GM10248 (cell line): ENCODE measurements at regions not wholly inside any gene's neighbourhood (a gene's known extent, or its start where the extent isn't known, plus 50 kb on each side); places are given as distances from the start of the nearest gene placed in this dataset.

Source experiments
- CTCF ChIA-PET: fragments of 300-600 bp; sonication (Branson Sonifier 250); formaldehyde crosslinking; extraction: SDS; loops from one replicate; lab custom pipeline; 2021; ENCODE audit warnings: antibody characterized with exemption; lab: Yijun Ruan, JAX
- POLR2A ChIA-PET: fragments of 350-650 bp; sonication (Branson Sonifier 250); formaldehyde crosslinking; extraction: SDS; loops from one replicate; lab custom pipeline; 2020; ENCODE audit warnings: antibody characterized with exemption; lab: Yijun Ruan, JAX
- DNase-seq: peaks from one replicate; pipeline ENCODE4 v3.0.0; 2012; ENCODE audit errors: extremely low spot score
- TF ChIP-seq, protein P1 (sequence below): IDR thresholded peaks from 2 replicates; pipeline ENCODE4 v1.5.1; 2012; ENCODE audit warnings: mild to moderate bottlenecking, low read depth; ENCODE audit errors: extremely low read depth, missing control alignments, control extremely low read depth

DNA sequence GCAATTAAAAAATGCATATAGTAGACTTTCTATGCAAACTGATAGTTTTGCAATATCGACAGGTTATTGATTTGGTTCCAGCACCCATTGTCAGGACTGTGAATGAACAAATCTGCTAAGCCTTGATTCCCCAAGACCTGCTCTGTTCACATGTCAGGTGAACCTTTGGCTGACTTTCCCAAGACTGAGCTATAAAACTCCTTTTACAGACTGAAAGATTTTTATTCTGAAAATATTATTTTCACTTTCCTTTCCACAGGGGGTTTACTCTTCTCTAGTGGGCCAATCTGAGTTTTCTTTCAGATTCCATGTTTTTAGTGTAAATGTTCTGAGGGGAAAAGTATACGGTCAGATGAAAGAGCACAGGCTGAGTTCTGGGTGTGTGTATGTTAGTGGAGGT lies 199.2 kb upstream of the BMPER start:
- POLR2A ChIA-PET = no interaction called here
- TF ChIP-seq, protein P1, sequence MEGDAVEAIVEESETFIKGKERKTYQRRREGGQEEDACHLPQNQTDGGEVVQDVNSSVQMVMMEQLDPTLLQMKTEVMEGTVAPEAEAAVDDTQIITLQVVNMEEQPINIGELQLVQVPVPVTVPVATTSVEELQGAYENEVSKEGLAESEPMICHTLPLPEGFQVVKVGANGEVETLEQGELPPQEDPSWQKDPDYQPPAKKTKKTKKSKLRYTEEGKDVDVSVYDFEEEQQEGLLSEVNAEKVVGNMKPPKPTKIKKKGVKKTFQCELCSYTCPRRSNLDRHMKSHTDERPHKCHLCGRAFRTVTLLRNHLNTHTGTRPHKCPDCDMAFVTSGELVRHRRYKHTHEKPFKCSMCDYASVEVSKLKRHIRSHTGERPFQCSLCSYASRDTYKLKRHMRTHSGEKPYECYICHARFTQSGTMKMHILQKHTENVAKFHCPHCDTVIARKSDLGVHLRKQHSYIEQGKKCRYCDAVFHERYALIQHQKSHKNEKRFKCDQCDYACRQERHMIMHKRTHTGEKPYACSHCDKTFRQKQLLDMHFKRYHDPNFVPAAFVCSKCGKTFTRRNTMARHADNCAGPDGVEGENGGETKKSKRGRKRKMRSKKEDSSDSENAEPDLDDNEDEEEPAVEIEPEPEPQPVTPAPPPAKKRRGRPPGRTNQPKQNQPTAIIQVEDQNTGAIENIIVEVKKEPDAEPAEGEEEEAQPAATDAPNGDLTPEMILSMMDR = no peak
- CTCF ChIA-PET = no interaction called here
- DNase-seq = no peak

DNA sequence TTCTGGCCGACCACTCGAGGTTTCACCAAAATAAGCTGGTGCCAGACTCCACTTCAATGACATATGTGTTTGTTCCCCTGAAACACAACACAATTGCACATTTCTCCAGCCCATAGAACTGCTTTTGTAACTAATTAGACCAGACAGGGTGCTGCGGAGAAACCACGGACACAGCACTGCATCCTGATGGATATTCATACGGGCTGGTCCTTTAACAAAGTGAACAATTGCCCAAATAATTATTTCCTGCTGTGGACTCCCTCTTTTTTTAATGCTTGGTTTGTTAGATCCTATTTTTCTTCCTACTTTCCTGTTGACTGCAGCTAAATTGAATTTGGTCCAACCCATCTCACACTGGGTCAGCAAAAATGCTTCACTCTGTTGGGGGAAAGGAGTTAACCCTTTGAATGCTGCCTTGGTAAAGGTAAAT lies 198.6 kb upstream of the BMPER start:
- POLR2A ChIA-PET = no interaction called here
- no peak for DNase-seq
- TF ChIP-seq, protein P1 = no peak
- CTCF ChIA-PET = no interaction called here

DNA sequence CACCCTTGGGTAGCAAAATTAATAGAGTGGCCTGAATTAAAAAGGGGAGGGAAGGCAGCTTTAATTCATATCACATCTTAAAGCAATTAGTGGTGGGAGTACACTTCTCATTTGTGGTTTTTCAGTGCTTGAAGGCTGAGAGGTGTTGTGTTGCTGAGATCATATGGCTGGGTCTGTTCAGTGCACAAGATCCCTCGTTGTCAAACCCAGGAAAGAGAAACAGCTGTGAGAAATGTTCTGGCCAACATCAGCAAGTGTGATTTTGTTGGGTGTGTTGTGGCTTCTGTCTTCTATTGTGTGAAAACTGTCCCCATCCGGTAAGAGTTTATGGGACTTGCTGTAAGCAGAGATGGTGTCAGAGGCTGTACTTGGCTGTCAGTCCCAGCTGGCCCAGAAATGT lies 197.9 kb upstream of the BMPER start:
- no peak for DNase-seq
- ChIA-PET POLR2A (no interaction called here), CTCF (no interaction called here)
- TF ChIP-seq, protein P1 = no peak

DNA sequence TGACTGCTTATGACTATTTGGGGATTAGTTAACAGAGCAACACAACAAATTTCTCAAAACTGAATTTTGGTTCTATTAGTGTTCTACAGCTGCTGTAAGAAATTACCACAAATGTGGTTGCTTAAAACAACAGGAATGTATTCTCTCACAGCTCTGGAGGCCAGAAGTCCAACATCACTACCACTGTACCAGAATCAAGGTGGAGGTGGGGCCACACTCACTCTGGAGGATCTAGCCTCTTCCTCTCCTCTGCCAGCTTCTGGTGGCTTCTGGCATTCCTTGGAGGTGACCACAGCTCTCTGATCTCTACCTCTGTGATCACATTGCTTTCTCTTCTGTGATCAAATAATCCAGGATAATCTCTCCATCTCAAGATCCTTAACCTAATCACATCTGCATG lies 194.7 kb upstream of the BMPER start:
- POLR2A ChIA-PET = no interaction called here
- TF ChIP-seq, protein P1 = no peak
- DNase-seq = no peak
- CTCF ChIA-PET = no interaction called here

DNA sequence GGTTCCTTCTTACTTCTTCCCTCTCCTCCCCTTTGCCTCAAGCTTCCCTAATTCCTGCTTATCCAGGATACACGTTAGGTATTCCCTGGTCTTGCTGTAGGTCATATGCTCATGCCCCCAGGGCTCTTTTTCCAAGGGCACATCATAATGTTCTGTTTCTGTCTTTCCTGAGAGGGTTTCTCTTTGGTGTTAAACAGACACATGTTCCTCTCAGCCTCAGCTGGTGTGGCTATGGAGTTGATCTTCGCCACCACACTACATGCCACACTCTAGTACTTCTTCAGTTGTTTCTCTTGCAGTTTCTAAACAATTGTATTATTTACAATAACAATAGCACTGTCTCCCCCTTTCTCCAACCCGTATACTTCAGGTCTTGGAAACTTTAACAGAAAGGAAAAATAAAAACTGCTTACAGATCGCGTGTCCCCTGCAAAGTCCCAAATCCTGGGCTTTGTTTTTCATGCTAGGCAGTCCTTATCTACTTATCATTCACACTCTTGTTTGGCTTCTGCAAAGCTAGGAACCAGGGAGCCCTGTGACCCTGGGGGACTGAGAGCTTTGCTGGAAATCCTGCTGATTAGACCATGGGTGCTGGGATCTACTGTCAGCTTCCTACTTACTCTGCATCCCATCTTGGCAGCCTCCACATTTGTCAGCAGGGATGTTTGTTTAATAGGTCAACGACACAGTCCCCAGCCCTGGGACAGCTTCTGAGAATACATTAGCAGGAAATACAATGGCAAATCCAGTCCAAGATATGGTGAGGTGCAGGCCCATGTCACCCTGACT lies 193.9 kb upstream of the BMPER start:
- ChIA-PET CTCF (no interaction called here), POLR2A (no interaction called here)
- DNase-seq = no peak
- TF ChIP-seq, protein P1 = no peak

DNA sequence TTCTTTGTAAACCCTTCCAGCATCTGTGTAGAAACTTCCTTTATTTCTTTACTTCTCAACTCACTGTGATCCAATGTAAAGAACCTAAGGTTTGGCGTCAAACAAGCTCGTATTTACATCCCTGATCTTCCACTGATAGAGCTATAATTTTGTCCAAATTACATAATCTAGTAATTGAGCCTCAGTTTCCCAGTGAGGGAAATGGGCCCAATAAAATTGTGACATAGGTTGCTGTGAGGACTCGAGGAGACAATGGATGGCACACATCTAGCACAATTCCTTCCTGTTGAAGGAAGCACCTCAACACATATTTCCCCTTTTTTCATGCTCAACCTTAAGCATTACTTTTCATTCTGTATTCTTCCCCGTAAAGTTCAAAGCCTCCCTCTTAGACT lies 193.3 kb upstream of the BMPER start:
- TF ChIP-seq, protein P1 = no peak
- no peak for DNase-seq
- ChIA-PET POLR2A (no interaction called here), CTCF (no interaction called here)
